SK-N-DZ (cell line): ENCODE measurements at regions not wholly inside any gene's neighbourhood (a gene's known extent, or its start where the extent isn't known, plus 50 kb on each side); places are given as distances from the start of the nearest gene placed in this dataset.

ENCODE experiments used
- DNase-seq: peaks from one replicate; pipeline ENCODE4 v3.0.0-alpha.2; 2015; ENCODE audit warnings: low spot score

GRCh38 chr6:166050559-166050958, 117.1 kb downstream of the TBXT start:
- no peak for DNase-seq

GRCh38 chr6:166046982-166047381, 120.7 kb downstream of the TBXT start:
- DNase-seq = no peak

GRCh38 chr6:166046226-166046625, 121.4 kb downstream of the TBXT start:
- DNase-seq = no peak

- no peak for DNase-seq
Observed at GRCh38 chr6:166045860-166046200, 121.8 kb downstream of the TBXT start.

- DNase-seq = no peak
Observed at GRCh38 chr6:166045173-166045859, 122.3 kb downstream of the TBXT start.

- DNase-seq = no peak
Observed at GRCh38 chr6:166041277-166041676, 126.4 kb downstream of the TBXT start.

- no peak for DNase-seq
Observed at GRCh38 chr6:166040292-166040691, 127.4 kb downstream of the TBXT start.

- no peak for DNase-seq
Observed at GRCh38 chr6:166036316-166037095, 131.1 kb downstream of the TBXT start.

GRCh38 chr6:166032366-166033200, 135.1 kb downstream of the TBXT start:
- no peak for DNase-seq

- DNase-seq = no peak
Observed at GRCh38 chr6:166031275-166031674, 136.4 kb downstream of the TBXT start.

- DNase-seq = no peak
Observed at GRCh38 chr6:166029506-166029905, 138.1 kb downstream of the TBXT start.

- DNase-seq = no peak
Observed at GRCh38 chr6:166027761-166028160, 139.9 kb downstream of the TBXT start.

GRCh38 chr6:166026586-166027126, 141.0 kb downstream of the TBXT start:
- no peak for DNase-seq

GRCh38 chr6:166025149-166025898, 142.3 kb downstream of the TBXT start:
- DNase-seq = no peak

- DNase-seq = no peak
Observed at GRCh38 chr6:166024252-166024651, 143.4 kb downstream of the TBXT start.

- no peak for DNase-seq
Observed at GRCh38 chr6:166023273-166023989, 144.2 kb downstream of the TBXT start.

- DNase-seq = no peak
Observed at GRCh38 chr6:166021429-166021828, 146.2 kb downstream of the TBXT start.

GRCh38 chr6:166019214-166019613, 148.4 kb downstream of the TBXT start:
- DNase-seq = no peak

GRCh38 chr6:166017032-166017635, 150.5 kb downstream of the TBXT start:
- no peak for DNase-seq

GRCh38 chr6:166014966-166015365, 152.7 kb downstream of the TBXT start:
- no peak for DNase-seq
